B cell (primary cell): ENCODE measurements at regions not wholly inside any gene's neighbourhood (a gene's known extent, or its start where the extent isn't known, plus 50 kb on each side); places are given as distances from the start of the nearest gene placed in this dataset.

Source experiments
- ATAC-seq: fragments of 200-7000 bp; cut with Tn5 transposase; one replicate; pipeline ENCODE4 v1.10.0; 2021; ENCODE audit warnings: low read depth, mild to moderate bottlenecking, moderate number of reproducible peaks, moderate library complexity
- CTCF ChIA-PET: fragments of 350-600 bp; sonication (Branson Sonifier 250); formaldehyde crosslinking; loops from one replicate; lab custom pipeline; 2021; ENCODE audit warnings: antibody characterized with exemption, inconsistent platforms; lab: Charles Lee
- POLR2A ChIA-PET: fragments of 350-600 bp; sonication (Branson Sonifier 250); formaldehyde crosslinking; loops from one replicate; lab custom pipeline; 2021; ENCODE audit warnings: antibody characterized with exemption; lab: Charles Lee
- DNase-seq: peaks from one replicate; pipeline ENCODE4 v3.0.0; 2013
- H2AFZ ChIP-seq: 2 replicates; pipeline ENCODE4 v1.6.1; 2012; ENCODE audit warnings: mild to moderate bottlenecking, low read depth, low read length; ENCODE audit not compliant: insufficient read depth, poor library complexity, severe bottlenecking
- H3K27ac ChIP-seq, 2 donors: 1 replicate in 1 of 2; 2 replicates in 1 of 2; pipeline ENCODE4 v1.5.1; 2012 to 2013; ENCODE audit warnings: low read length in 2 of 2, mild to moderate bottlenecking in 2 of 2, moderate library complexity in 1 of 2
- H3K27me3 ChIP-seq, 4 experiments: fragments of 200-600 bp in 1 of 4; sonication (generic) in 1 of 4; replicated peaks in 1 of 4; 1 replicate in 2 of 4; 2 replicates in 2 of 4; pipeline versions ENCODE4 v1.6.1 to v1.7.0; 2013 to 2016; ENCODE audit warnings: low read length in 3 of 4, mild to moderate bottlenecking in 2 of 4, mixed read lengths in 1 of 4, moderate library complexity in 1 of 4; ENCODE audit not compliant: insufficient read depth in 4 of 4, control insufficient read depth in 3 of 4; ENCODE audit errors: control extremely low read depth in 1 of 4
- H3K36me3 ChIP-seq, 2 experiments: replicated peaks in 1 of 2; 1 replicate in 1 of 2; 2 replicates in 1 of 2; pipeline versions ENCODE4 v1.6.1 to v1.7.1; 2013; ENCODE audit warnings: low read length in 1 of 2; ENCODE audit not compliant: insufficient read depth in 2 of 2, control insufficient read depth in 1 of 2; ENCODE audit errors: control extremely low read depth in 1 of 2, extremely low read depth in 1 of 2
- H3K4me1 ChIP-seq, 2 donors: fragments of 200-600 bp in 1 of 2; sonication (generic) in 1 of 2; 1 replicate in 1 of 2; 2 replicates in 1 of 2; pipeline versions ENCODE4 v1.5.1 to v1.6.1; 2013 to 2017; ENCODE audit warnings: low read length in 2 of 2; ENCODE audit not compliant: control insufficient read depth in 2 of 2, insufficient read depth in 2 of 2
- H3K4me2 ChIP-seq: replicated peaks from 2 replicates; pipeline ENCODE3; 2012; ENCODE audit warnings: mild to moderate bottlenecking, low read depth, low read length; ENCODE audit not compliant: poor library complexity, severe bottlenecking
- H3K4me3 ChIP-seq, 5 experiments: fragments of 200-600 bp in 1 of 5; sonication (generic) in 1 of 5; 1 replicate in 3 of 5; 2 replicates in 2 of 5; pipeline versions ENCODE4 v1.5.1 to v1.7.0; 2011 to 2016; ENCODE audit warnings: low read length in 4 of 5, mild to moderate bottlenecking in 4 of 5, low read depth in 2 of 5, control low read depth in 1 of 5, moderate library complexity in 1 of 5; ENCODE audit not compliant: insufficient read depth in 1 of 5; ENCODE audit errors: control extremely low read depth in 1 of 5, extremely low read depth in 1 of 5
- H3K79me2 ChIP-seq: fragments of 200-600 bp; sonication (generic); one replicate; pipeline ENCODE4 v1.6.0; 2016; ENCODE audit warnings: low read length; ENCODE audit not compliant: control insufficient read depth, insufficient read depth
- H3K9ac ChIP-seq: fragments of 200-600 bp; sonication (generic); 2 replicates; pipeline ENCODE4 v1.6.1; 2017; ENCODE audit warnings: mild to moderate bottlenecking, low read length, moderate library complexity
- H3K9me3 ChIP-seq, 3 donors: one replicate each; pipeline versions ENCODE4 v1.6.1 to v1.7.1; 2013; ENCODE audit warnings: low read length in 2 of 3; ENCODE audit not compliant: control insufficient read depth in 2 of 3, insufficient read depth in 1 of 3; ENCODE audit errors: control extremely low read depth in 1 of 3
- H4K20me1 ChIP-seq: 2 replicates; pipeline ENCODE4 v1.6.0; 2012; ENCODE audit warnings: mild to moderate bottlenecking, low read length; ENCODE audit not compliant: insufficient read depth, control insufficient read depth, poor library complexity, severe bottlenecking
- H3K27ac Mint-ChIP-seq: one replicate; pipeline ENCODE4 v1.8.0; 2021; ENCODE audit warnings: mixed read lengths
- H3K27me3 Mint-ChIP-seq: one replicate; pipeline ENCODE4 v1.8.0; 2021; ENCODE audit warnings: mixed read lengths
- H3K4me1 Mint-ChIP-seq: one replicate; pipeline ENCODE4 v1.8.0; 2021; ENCODE audit warnings: mixed read lengths
- H3K4me3 Mint-ChIP-seq: one replicate; pipeline ENCODE4 v1.8.0; 2021; ENCODE audit warnings: mixed read lengths
- H3K9me3 Mint-ChIP-seq: one replicate; pipeline ENCODE4 v1.8.0; 2022; ENCODE audit warnings: mixed read lengths; ENCODE audit not compliant: insufficient read depth
- EZH2 ChIP-seq: IDR thresholded peaks from 2 replicates; pipeline ENCODE4 v1.6.1; 2012; ENCODE audit warnings: borderline replicate concordance, low read depth, mild to moderate bottlenecking, moderate library complexity, low read length; ENCODE audit not compliant: insufficient read depth, poor library complexity, severe bottlenecking
- WGBS: methylation state at CpG from one replicate; pipeline ENCODE4 v1.1.5; 2013; ENCODE audit warnings: missing lambda C conversion rate; ENCODE audit not compliant: insufficient coverage; 5-methylcytosine and 5-hydroxymethylcytosine counted together
- intact Hi-C: fragments of 100-400 bp; cut with micrococcal nuclease; formaldehyde crosslinking; loops from one replicate; pipeline ENCODE4 v1.10.0; 2022
- TF ChIP-seq, protein P1 (sequence below): fragments of 200-600 bp; IDR thresholded peaks from one replicate; pipeline ENCODE4 v1.8.0; 2022; ENCODE audit warnings: antibody characterized with exemption, mild to moderate bottlenecking

DNA sequence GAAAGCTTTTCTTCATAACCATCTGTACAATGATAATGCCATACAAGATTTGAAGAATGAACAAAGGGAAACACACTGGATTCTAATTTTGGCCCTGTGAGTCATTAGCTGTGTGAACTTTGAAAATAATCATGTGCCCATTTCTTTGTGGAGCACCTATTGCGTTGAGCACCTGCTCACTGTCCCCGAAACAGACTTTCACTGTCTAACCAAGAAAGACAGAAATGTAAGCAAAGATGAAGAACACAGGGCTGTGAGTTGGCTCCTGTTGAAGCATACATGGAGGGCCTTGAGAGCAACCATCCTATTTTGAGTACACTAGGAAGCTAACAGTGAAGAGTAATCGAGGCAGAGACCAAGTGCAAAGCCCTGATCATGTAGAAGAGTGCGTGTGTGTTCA lies 118.4 kb upstream of the SLC25A13 start:
- ATAC-seq (no peak), DNase-seq (no peak)
- Mint-ChIP-seq H3K27ac (no peak overlapping the region), H3K4me1 (no peaks in the 10 kb centered on the region), H3K27me3 (peaks cover 6% of the 10 kb centered on the region), H3K4me3 (no peak overlapping the region), H3K9me3 (peaks cover 4% of the 10 kb centered on the region)
- no peaks in the 10 kb centered on the region for H3K79me2 ChIP-seq
- no peak overlapping the region for H3K4me2 ChIP-seq
- CTCF ChIA-PET: no interaction called here
- POLR2A ChIA-PET: no interaction called here
- no peaks in the 10 kb centered on the region for H3K4me1 ChIP-seq
- no peak overlapping the region for H2AFZ ChIP-seq
- no peaks in the 10 kb centered on the region for H3K36me3 ChIP-seq
- no peak overlapping the region for H3K27ac ChIP-seq
- intact Hi-C loops: no loop called here
- H4K20me1 ChIP-seq: no peaks in the 10 kb centered on the region
- no peak overlapping the region for H3K9ac ChIP-seq
- H3K27me3 ChIP-seq: no peaks in the 10 kb centered on the region
- H3K9me3 ChIP-seq: no peaks in the 10 kb centered on the region
- TF ChIP-seq, protein P1, sequence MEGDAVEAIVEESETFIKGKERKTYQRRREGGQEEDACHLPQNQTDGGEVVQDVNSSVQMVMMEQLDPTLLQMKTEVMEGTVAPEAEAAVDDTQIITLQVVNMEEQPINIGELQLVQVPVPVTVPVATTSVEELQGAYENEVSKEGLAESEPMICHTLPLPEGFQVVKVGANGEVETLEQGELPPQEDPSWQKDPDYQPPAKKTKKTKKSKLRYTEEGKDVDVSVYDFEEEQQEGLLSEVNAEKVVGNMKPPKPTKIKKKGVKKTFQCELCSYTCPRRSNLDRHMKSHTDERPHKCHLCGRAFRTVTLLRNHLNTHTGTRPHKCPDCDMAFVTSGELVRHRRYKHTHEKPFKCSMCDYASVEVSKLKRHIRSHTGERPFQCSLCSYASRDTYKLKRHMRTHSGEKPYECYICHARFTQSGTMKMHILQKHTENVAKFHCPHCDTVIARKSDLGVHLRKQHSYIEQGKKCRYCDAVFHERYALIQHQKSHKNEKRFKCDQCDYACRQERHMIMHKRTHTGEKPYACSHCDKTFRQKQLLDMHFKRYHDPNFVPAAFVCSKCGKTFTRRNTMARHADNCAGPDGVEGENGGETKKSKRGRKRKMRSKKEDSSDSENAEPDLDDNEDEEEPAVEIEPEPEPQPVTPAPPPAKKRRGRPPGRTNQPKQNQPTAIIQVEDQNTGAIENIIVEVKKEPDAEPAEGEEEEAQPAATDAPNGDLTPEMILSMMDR: no peak
- TF ChIP-seq EZH2: no peak
- no peak overlapping the region for H3K4me3 ChIP-seq
- 100% methylated on average over 1 of the region's 4 CpGs for WGBS

DNA sequence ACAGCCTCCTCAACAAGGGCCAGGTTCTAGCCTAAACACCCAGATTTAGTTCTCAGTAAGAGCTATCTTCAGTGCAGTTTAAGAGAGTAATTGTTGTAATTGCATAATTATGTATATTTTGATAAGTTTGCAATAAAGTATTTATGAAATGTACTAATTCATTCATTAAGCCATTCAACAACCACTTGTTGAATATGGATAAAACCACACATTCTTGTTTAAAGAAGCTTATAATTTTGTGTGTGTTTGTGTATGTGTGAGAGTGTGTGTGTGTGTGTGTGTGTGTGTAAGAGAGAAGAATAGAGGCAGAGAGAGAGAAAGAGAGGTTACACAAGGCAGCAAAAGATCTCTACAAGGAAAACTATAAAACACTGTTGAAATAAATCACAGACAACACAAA lies 115.0 kb upstream of the SLC25A13 start:
- H2AFZ ChIP-seq: no peak overlapping the region
- H3K9me3 ChIP-seq: no peaks in the 10 kb centered on the region
- ChIA-PET CTCF (no interaction called here), POLR2A (no interaction called here)
- Mint-ChIP-seq H3K27me3 (peaks cover 6% of the 10 kb centered on the region), H3K4me1 (no peaks in the 10 kb centered on the region), H3K4me3 (no peak overlapping the region), H3K27ac (no peak overlapping the region), H3K9me3 (peaks cover 4% of the 10 kb centered on the region)
- H3K27me3 ChIP-seq: no peaks in the 10 kb centered on the region
- intact Hi-C loops: no loop called here
- no peak overlapping the region for H3K27ac ChIP-seq
- H3K4me1 ChIP-seq: no peaks in the 10 kb centered on the region
- no peaks in the 10 kb centered on the region for H3K79me2 ChIP-seq
- H3K4me2 ChIP-seq: no peak overlapping the region
- no peaks in the 10 kb centered on the region for H3K36me3 ChIP-seq
- H3K9ac ChIP-seq: no peak overlapping the region
- ATAC-seq: no peak
- no peak for DNase-seq
- H3K4me3 ChIP-seq: no peak overlapping the region
- no peak for TF ChIP-seq EZH2
- TF ChIP-seq, protein P1: no peak
- H4K20me1 ChIP-seq: no peaks in the 10 kb centered on the region
